Neural progenitor cell (in vitro differentiated cells): ENCODE measurements at regions not wholly inside any gene's neighbourhood (a gene's known extent, or its start where the extent isn't known, plus 50 kb on each side); places are given as distances from the start of the nearest gene placed in this dataset.

Experiments
- DNase-seq: peaks from one replicate; pipeline ENCODE4 v3.0.0-alpha.2; 2016; ENCODE audit warnings: low spot score
- H2AFZ ChIP-seq: fragments of 200-600 bp; sonication (generic); replicated peaks from 2 replicates; pipeline ENCODE4 v1.6.1; 2016; ENCODE audit warnings: antibody characterized with exemption
- H3F3A ChIP-seq: fragments of 200-600 bp; sonication (generic); 2 replicates; pipeline ENCODE4 v1.6.1; 2016; ENCODE audit warnings: antibody characterized with exemption, low read depth
- H3K27ac ChIP-seq: fragments of 200-600 bp; sonication (generic); 2 replicates; pipeline ENCODE4 v1.5.1; 2016; ENCODE audit warnings: mild to moderate bottlenecking
- H3K27me3 ChIP-seq: fragments of 200-600 bp; sonication (generic); 2 replicates; pipeline ENCODE4 v1.6.1; 2016; ENCODE audit warnings: mild to moderate bottlenecking, moderate library complexity
- H3K36me3 ChIP-seq: fragments of 200-600 bp; sonication (generic); 2 replicates; pipeline ENCODE4 v1.5.1; 2016
- H3K4me1 ChIP-seq: fragments of 200-600 bp; sonication (generic); 2 replicates; pipeline ENCODE4 v1.6.1; 2016; ENCODE audit warnings: mixed run types
- H3K4me2 ChIP-seq: fragments of 200-600 bp; sonication (generic); 2 replicates; pipeline ENCODE4 v1.6.1; 2016
- H3K4me3 ChIP-seq: fragments of 200-600 bp; sonication (generic); 2 replicates; pipeline ENCODE4 v1.5.1; 2016
- H3K79me2 ChIP-seq: fragments of 200-600 bp; sonication (generic); 2 replicates; pipeline ENCODE4 v1.6.1; 2016; ENCODE audit warnings: low read depth
- H3K9ac ChIP-seq: fragments of 200-600 bp; sonication (generic); 2 replicates; pipeline ENCODE4 v1.6.1; 2016
- H3K9me3 ChIP-seq: fragments of 200-600 bp; sonication (generic); 2 replicates; pipeline ENCODE4 v1.5.1; 2016; ENCODE audit warnings: low read depth
- H4K20me1 ChIP-seq: fragments of 200-600 bp; sonication (generic); 2 replicates; pipeline ENCODE4 v1.6.1; 2016; ENCODE audit warnings: low read depth
- H3K27ac Mint-ChIP-seq: 3 replicates; pipeline ENCODE4 v1.8.0; 2021; ENCODE audit warnings: mixed read lengths
- H3K27me3 Mint-ChIP-seq: 2 replicates; pipeline ENCODE4 v1.8.0; 2022; ENCODE audit warnings: low read depth, mild to moderate bottlenecking, inconsistent platforms, moderate library complexity, mixed read lengths; ENCODE audit not compliant: insufficient read depth
- H3K36me3 Mint-ChIP-seq: 3 replicates; pipeline ENCODE4 v1.8.0; 2021; ENCODE audit warnings: mixed read lengths
- H3K4me1 Mint-ChIP-seq: 3 replicates; pipeline ENCODE4 v1.8.0; 2021; ENCODE audit warnings: mixed read lengths
- H3K4me3 Mint-ChIP-seq: 3 replicates; pipeline ENCODE4 v1.8.0; 2021; ENCODE audit warnings: mild to moderate bottlenecking, moderate library complexity, mixed read lengths
- H3K9me3 Mint-ChIP-seq: 3 replicates; pipeline ENCODE4 v1.8.0; 2020; ENCODE audit warnings: mixed read lengths
- CTCF ChIP-seq: fragments of 200-600 bp; sonication (generic); IDR thresholded peaks from 2 replicates; pipeline ENCODE4 v1.5.1; 2017; ENCODE audit warnings: antibody characterized with exemption, mild to moderate bottlenecking
- EZH2 ChIP-seq: fragments of 200-600 bp; sonication (generic); IDR thresholded peaks from 2 replicates; pipeline ENCODE4 v1.6.1; 2017; ENCODE audit warnings: antibody characterized with exemption, mild to moderate bottlenecking, moderate library complexity
- EZH2phosphoT487 ChIP-seq: fragments of 200-600 bp; sonication (generic); IDR thresholded peaks from 2 replicates; pipeline ENCODE4 v1.6.1; 2017; ENCODE audit warnings: antibody characterized with exemption

GRCh38 chr11:90532125-90532524 is 309.3 kb upstream of the CHORDC1 start:
- no peak overlapping the region for H3K4me3 ChIP-seq
- Mint-ChIP-seq H3K27ac (no peak overlapping the region), H3K9me3 (no peaks in the 10 kb centered on the region), H3K36me3 (no peaks in the 10 kb centered on the region), H3K27me3 (peaks cover 2% of the 10 kb centered on the region), H3K4me1 (peaks cover 16% of the 10 kb centered on the region), H3K4me3 (no peak overlapping the region)
- no peaks in the 10 kb centered on the region for H3K36me3 ChIP-seq
- H3K27ac ChIP-seq = no peak overlapping the region
- DNase-seq = no peak
- H3K4me2 ChIP-seq = no peak overlapping the region
- no peak overlapping the region for H2AFZ ChIP-seq
- H3K4me1 ChIP-seq = no peaks in the 10 kb centered on the region
- H3K9me3 ChIP-seq = no peaks in the 10 kb centered on the region
- no peaks in the 10 kb centered on the region for H3K27me3 ChIP-seq
- TF ChIP-seq EZH2 (no peak), EZH2phosphoT487 (no peak), CTCF (no peak)
- H3K9ac ChIP-seq = no peak overlapping the region
- no peaks in the 10 kb centered on the region for H4K20me1 ChIP-seq
- no peaks in the 10 kb centered on the region for H3K79me2 ChIP-seq
- no peaks in the 10 kb centered on the region for H3F3A ChIP-seq

- no peaks in the 10 kb centered on the region for H3K9me3 ChIP-seq
- Mint-ChIP-seq H3K36me3 (no peaks in the 10 kb centered on the region), H3K27ac (no peak overlapping the region), H3K4me3 (no peak overlapping the region), H3K9me3 (no peaks in the 10 kb centered on the region), H3K4me1 (peaks cover 16% of the 10 kb centered on the region), H3K27me3 (peaks cover 2% of the 10 kb centered on the region)
- H4K20me1 ChIP-seq = no peaks in the 10 kb centered on the region
- H3K27ac ChIP-seq = no peak overlapping the region
- no peak for TF ChIP-seq EZH2
- TF ChIP-seq EZH2phosphoT487 = no peak
- TF ChIP-seq CTCF = no peak
- no peak overlapping the region for H3K4me3 ChIP-seq
- H3K4me2 ChIP-seq = no peak overlapping the region
- H2AFZ ChIP-seq = no peak overlapping the region
- no peaks in the 10 kb centered on the region for H3F3A ChIP-seq
- no peaks in the 10 kb centered on the region for H3K79me2 ChIP-seq
- no peaks in the 10 kb centered on the region for H3K36me3 ChIP-seq
- no peak for DNase-seq
- no peaks in the 10 kb centered on the region for H3K4me1 ChIP-seq
- H3K9ac ChIP-seq = no peak overlapping the region
- H3K27me3 ChIP-seq = no peaks in the 10 kb centered on the region
Measured at GRCh38 chr11:90531001-90531400, 308.2 kb upstream of the CHORDC1 start.

- TF ChIP-seq EZH2 (no peak), CTCF (no peak)
- no peaks in the 10 kb centered on the region for H3K4me1 ChIP-seq
- H2AFZ ChIP-seq = no peak overlapping the region
- no peaks in the 10 kb centered on the region for H3K36me3 ChIP-seq
- no peaks in the 10 kb centered on the region for H3K27me3 ChIP-seq
- H3K9ac ChIP-seq = no peak overlapping the region
- H3K79me2 ChIP-seq = no peaks in the 10 kb centered on the region
- H3K4me3 ChIP-seq = no peak overlapping the region
- H3K27me3 Mint-ChIP-seq = no peaks in the 10 kb centered on the region
- no peaks in the 10 kb centered on the region for H3K36me3 Mint-ChIP-seq
- no peak for DNase-seq
- H4K20me1 ChIP-seq = no peaks in the 10 kb centered on the region
- no peaks in the 10 kb centered on the region for H3K9me3 Mint-ChIP-seq
- no peak overlapping the region for H3K27ac ChIP-seq
- H3K4me3 Mint-ChIP-seq = no peak overlapping the region
- H3K4me1 Mint-ChIP-seq = peaks cover 10% of the 10 kb centered on the region
- H3K27ac Mint-ChIP-seq = no peak overlapping the region
- no peak overlapping the region for H3K4me2 ChIP-seq
- H3K9me3 ChIP-seq = no peaks in the 10 kb centered on the region
- no peaks in the 10 kb centered on the region for H3F3A ChIP-seq
Measured at GRCh38 chr11:90525962-90526361, 303.1 kb upstream of the CHORDC1 start.

GRCh38 chr11:90512846-90513245 is 290.0 kb upstream of the CHORDC1 start:
- H3K27me3 Mint-ChIP-seq = no peaks in the 10 kb centered on the region
- H3K27ac ChIP-seq = no peak overlapping the region
- H3K9me3 ChIP-seq = no peaks in the 10 kb centered on the region
- no peak overlapping the region for H3K4me3 ChIP-seq
- H4K20me1 ChIP-seq = no peaks in the 10 kb centered on the region
- no peaks in the 10 kb centered on the region for H3K4me1 ChIP-seq
- no peak overlapping the region for H3K4me2 ChIP-seq
- H3K27me3 ChIP-seq = no peaks in the 10 kb centered on the region
- no peaks in the 10 kb centered on the region for H3K79me2 ChIP-seq
- H3K36me3 ChIP-seq = no peaks in the 10 kb centered on the region
- H3K9me3 Mint-ChIP-seq = no peaks in the 10 kb centered on the region
- H3K4me1 Mint-ChIP-seq = peaks cover 3% of the 10 kb centered on the region
- H3F3A ChIP-seq = no peaks in the 10 kb centered on the region
- TF ChIP-seq EZH2phosphoT487 (no peak), EZH2 (no peak), CTCF (no peak)
- H3K9ac ChIP-seq = no peak overlapping the region
- no peak overlapping the region for H3K4me3 Mint-ChIP-seq
- DNase-seq = no peak
- H3K27ac Mint-ChIP-seq = no peak overlapping the region
- no peaks in the 10 kb centered on the region for H3K36me3 Mint-ChIP-seq
- H2AFZ ChIP-seq = no peak overlapping the region
